OCI-LY7 (cell line): ENCODE measurements at regions not wholly inside any gene's neighbourhood (a gene's known extent, or its start where the extent isn't known, plus 50 kb on each side); places are given as distances from the start of the nearest gene placed in this dataset.

ENCODE experiments used
- BruUV-seq: library from RNA; stranded (reverse); fragments of 400-500 nt; replicated peaks from 2 replicates; lab custom pipeline; 2021; lab: Mats Ljungman, UMichigan
- CTCF ChIA-PET: fragments of 300-600 bp; sonication (Branson Sonifier 250); formaldehyde crosslinking; loops from one replicate; lab custom pipeline; 2022; ENCODE audit warnings: antibody characterized with exemption; ENCODE audit not compliant: unreplicated experiment; lab: Charles Lee
- POLR2A ChIA-PET: fragments of 300-600 bp; sonication (Branson Sonifier 250); formaldehyde crosslinking; loops from one replicate; lab custom pipeline; 2022; ENCODE audit warnings: antibody characterized with exemption; lab: Charles Lee
- DNase-seq: peaks from one replicate; pipeline ENCODE4 v3.0.0-alpha.2; 2015; ENCODE audit warnings: low spot score
- H2AFZ ChIP-seq: fragments of 200-600 bp; sonication (generic), shearing (Covaris generic); 2 replicates; pipeline ENCODE4 v1.6.1; 2014; ENCODE audit warnings: mild to moderate bottlenecking, antibody characterized with exemption, low read length, moderate library complexity
- H3K27ac ChIP-seq: fragments of 200-600 bp; sonication (generic); 2 replicates; pipeline ENCODE4 v1.5.1; 2014; ENCODE audit warnings: mixed run types, low read depth, mild to moderate bottlenecking, moderate library complexity, low read length, inconsistent platforms; ENCODE audit not compliant: poor library complexity, severe bottlenecking
- H3K36me3 ChIP-seq: fragments of 200-600 bp; sonication (generic); 2 replicates; pipeline ENCODE4 v1.6.1; 2014; ENCODE audit warnings: mild to moderate bottlenecking, antibody characterized with exemption, low read length, moderate library complexity, mixed read lengths; ENCODE audit not compliant: insufficient read depth
- H3K4me1 ChIP-seq: fragments of 200-600 bp; sonication (generic); 2 replicates; pipeline ENCODE4 v1.5.1; 2014; ENCODE audit warnings: mild to moderate bottlenecking, low read length; ENCODE audit not compliant: insufficient read depth, poor library complexity, severe bottlenecking
- H3K4me2 ChIP-seq: fragments of 200-600 bp; sonication (generic); 2 replicates; pipeline ENCODE4 v1.6.1; 2014; ENCODE audit warnings: mild to moderate bottlenecking, low read length
- H3K4me3 ChIP-seq: fragments of 200-600 bp; sonication (generic); 2 replicates; pipeline ENCODE4 v1.5.1; 2014; ENCODE audit warnings: mild to moderate bottlenecking, low read depth, low read length; ENCODE audit not compliant: poor library complexity, severe bottlenecking
- H3K79me2 ChIP-seq: fragments of 200-600 bp; sonication (generic); 2 replicates; pipeline ENCODE4 v1.6.1; 2016; ENCODE audit warnings: low read depth, mild to moderate bottlenecking, low read length, moderate library complexity, mixed read lengths; ENCODE audit not compliant: insufficient read depth
- H3K9me2 ChIP-seq: fragments of 200-600 bp; sonication (generic); 2 replicates; pipeline ENCODE4 v1.6.1; 2016; ENCODE audit warnings: mild to moderate bottlenecking, low read length, mixed read lengths; ENCODE audit not compliant: insufficient read depth
- H3K9me3 ChIP-seq: fragments of 200-600 bp; sonication (generic); 2 replicates; pipeline ENCODE4 v1.6.1; 2014; ENCODE audit warnings: mild to moderate bottlenecking, mixed run types, low read length, mixed read lengths
- H4K20me1 ChIP-seq: fragments of 200-600 bp; sonication (generic); 2 replicates; pipeline ENCODE4 v1.6.1; 2014; ENCODE audit warnings: mild to moderate bottlenecking, antibody characterized with exemption, low read length, moderate library complexity, mixed read lengths; ENCODE audit not compliant: insufficient read depth
- EZH2phosphoT487 ChIP-seq: fragments of 200-600 bp; sonication (generic); IDR thresholded peaks from 2 replicates; pipeline ENCODE4 v1.6.1; 2018; ENCODE audit warnings: low read depth, borderline replicate concordance, mild to moderate bottlenecking, mixed run types, antibody characterized with exemption, low read length, moderate library complexity, mixed read lengths
- intact Hi-C: fragments of 100-400 bp; cut with micrococcal nuclease; formaldehyde crosslinking; loops from one replicate; pipeline ENCODE4 v1.10.0; 2022; ENCODE audit not compliant: unreplicated experiment
- TF ChIP-seq, protein P1 (sequence below): fragments of 200-600 bp; sonication (generic); conservative IDR thresholded peaks from 2 replicates; pipeline ENCODE4 v1.5.1; 2014; ENCODE audit warnings: mild to moderate bottlenecking, antibody characterized with exemption, low read length, moderate library complexity, mixed read lengths

DNA sequence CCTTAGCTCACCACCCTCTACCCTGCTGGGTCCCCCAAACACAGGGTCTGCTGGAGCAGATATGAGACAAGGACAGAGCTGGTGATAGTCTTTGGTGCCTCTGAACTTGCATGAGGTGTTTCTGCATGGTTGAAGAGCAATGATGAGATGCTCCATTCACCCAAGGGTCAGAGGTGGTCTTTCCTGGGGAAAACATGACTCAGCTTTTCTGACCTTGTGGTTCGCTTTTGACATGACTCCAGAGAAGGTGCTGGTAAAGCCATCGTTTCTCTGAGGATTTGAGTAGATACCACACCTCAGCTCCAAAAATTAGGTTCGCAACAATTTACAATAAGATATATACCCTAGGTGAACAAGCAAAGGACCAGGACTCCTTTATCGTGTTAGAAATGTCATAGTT lies 304.8 kb downstream of the DHX35 start:
- no TSS peak for BruUV-seq
- Histone ChIP-seq H3K9me2 (no peaks in the 10 kb centered on the region), H3K4me3 (no peak overlapping the region), H4K20me1 (no peaks in the 10 kb centered on the region), H3K9me3 (no peaks in the 10 kb centered on the region), H2AFZ (no peak overlapping the region), H3K4me1 (no peaks in the 10 kb centered on the region), H3K36me3 (no peaks in the 10 kb centered on the region), H3K4me2 (no peak overlapping the region), H3K27ac (no peak overlapping the region), H3K79me2 (no peaks in the 10 kb centered on the region)
- no peak for DNase-seq
- CTCF ChIA-PET, result interaction anchor here (0.6 kb wide), 1 partner anchor 154 kb away, joined by 3 read pairs; no protein-coding TSS in a partner anchor
- POLR2A ChIA-PET, result interaction anchor here (0.5 to 1.4 kb wide), 2 partner anchors 20 to 278 kb away, joined by 3 to 4 read pairs; no protein-coding TSS in a partner anchor
- intact Hi-C loops, result loop anchor here (5.0 kb wide), 1 partner anchor 605 kb away; no protein-coding TSS in a partner anchor
- TF ChIP-seq, protein P1, sequence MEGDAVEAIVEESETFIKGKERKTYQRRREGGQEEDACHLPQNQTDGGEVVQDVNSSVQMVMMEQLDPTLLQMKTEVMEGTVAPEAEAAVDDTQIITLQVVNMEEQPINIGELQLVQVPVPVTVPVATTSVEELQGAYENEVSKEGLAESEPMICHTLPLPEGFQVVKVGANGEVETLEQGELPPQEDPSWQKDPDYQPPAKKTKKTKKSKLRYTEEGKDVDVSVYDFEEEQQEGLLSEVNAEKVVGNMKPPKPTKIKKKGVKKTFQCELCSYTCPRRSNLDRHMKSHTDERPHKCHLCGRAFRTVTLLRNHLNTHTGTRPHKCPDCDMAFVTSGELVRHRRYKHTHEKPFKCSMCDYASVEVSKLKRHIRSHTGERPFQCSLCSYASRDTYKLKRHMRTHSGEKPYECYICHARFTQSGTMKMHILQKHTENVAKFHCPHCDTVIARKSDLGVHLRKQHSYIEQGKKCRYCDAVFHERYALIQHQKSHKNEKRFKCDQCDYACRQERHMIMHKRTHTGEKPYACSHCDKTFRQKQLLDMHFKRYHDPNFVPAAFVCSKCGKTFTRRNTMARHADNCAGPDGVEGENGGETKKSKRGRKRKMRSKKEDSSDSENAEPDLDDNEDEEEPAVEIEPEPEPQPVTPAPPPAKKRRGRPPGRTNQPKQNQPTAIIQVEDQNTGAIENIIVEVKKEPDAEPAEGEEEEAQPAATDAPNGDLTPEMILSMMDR, result no peak
- TF ChIP-seq EZH2phosphoT487, result no peak

GRCh38 chr20:39264506-39265172 lies 302.5 kb downstream of the DHX35 start:
- ChIA-PET POLR2A (no interaction called here), CTCF (no interaction called here)
- H3K27ac ChIP-seq, result no peak overlapping the region
- H3K36me3 ChIP-seq, result no peaks in the 10 kb centered on the region
- no peak overlapping the region for H2AFZ ChIP-seq
- peak; percentile 46 for DNase-seq
- intact Hi-C loops, result loop anchor here (5.0 kb wide), 1 partner anchor 608 kb away; no protein-coding TSS in a partner anchor
- no peak for TF ChIP-seq EZH2phosphoT487
- TF ChIP-seq, protein P1, result peak; percentile 96
- H3K4me2 ChIP-seq, result no peak overlapping the region
- H3K4me1 ChIP-seq, result no peaks in the 10 kb centered on the region
- no peak overlapping the region for H3K4me3 ChIP-seq
- no peaks in the 10 kb centered on the region for H3K9me2 ChIP-seq
- H4K20me1 ChIP-seq, result no peaks in the 10 kb centered on the region
- no peaks in the 10 kb centered on the region for H3K79me2 ChIP-seq
- no TSS peak for BruUV-seq
- H3K9me3 ChIP-seq, result no peaks in the 10 kb centered on the region

- Histone ChIP-seq H3K27ac (no peak overlapping the region), H3K4me1 (no peaks in the 10 kb centered on the region), H4K20me1 (no peaks in the 10 kb centered on the region), H3K79me2 (no peaks in the 10 kb centered on the region), H3K9me2 (no peaks in the 10 kb centered on the region), H3K36me3 (no peaks in the 10 kb centered on the region), H3K4me3 (no peak overlapping the region), H2AFZ (no peak overlapping the region), H3K4me2 (no peak overlapping the region), H3K9me3 (no peaks in the 10 kb centered on the region)
- POLR2A ChIA-PET, result no interaction called here
- BruUV-seq, result no TSS peak
- TF ChIP-seq EZH2phosphoT487, result no peak
- TF ChIP-seq, protein P1, result no peak
- intact Hi-C loops, result no loop called here
- DNase-seq, result no peak
- CTCF ChIA-PET, result no interaction called here
Observed at GRCh38 chr20:39263076-39263475, 300.9 kb downstream of the DHX35 start.
